ENCODE measurements at regions not wholly inside any gene's neighbourhood (a gene's known extent, or its start where the extent isn't known, plus 50 kb on each side); places are given as distances from the start of the nearest gene placed in this dataset.

GRCh38 chrX:130539721-130540321 lies 138.0 kb downstream of the RBMX2 start:
- no peak overlapping the region for H3K9ac ChIP-seq (replicated peaks; ENCODE audit: extremely low read depth, insufficient read depth, low read length)

More at GRCh38 chrX:130539721-130540321, 138.0 kb downstream of the RBMX2 start:
- Histone ChIP-seq H3K27me3 (ENCODE audit: control insufficient read depth in 2 of 2, insufficient read depth in 2 of 2, low read length in 2 of 2) (no peaks in the 10 kb centered on the region), H3K27ac (ENCODE audit: insufficient read depth, low read depth, low read length) (no peak overlapping the region), H3K4me2 (ENCODE audit: insufficient read depth, low read length) (no peak overlapping the region), H4K20me1 (replicated peaks; ENCODE audit: control insufficient read depth, extremely low read depth, insufficient read depth, low read length) (no peaks in the 10 kb centered on the region), H3K36me3 (ENCODE audit: control insufficient read depth in 2 of 2, extremely low read depth in 1 of 2, insufficient read depth in 2 of 2, low read length in 2 of 2) (no peaks in the 10 kb centered on the region), H3K79me2 (ENCODE audit: control insufficient read depth, insufficient read depth, low read length) (no peaks in the 10 kb centered on the region), H3K4me1 (ENCODE audit: control insufficient read depth, extremely low read depth, insufficient read depth, low read length) (no peaks in the 10 kb centered on the region), H3K9me3 (replicated peaks; ENCODE audit: control insufficient read depth, insufficient read depth, low read length) (no peaks in the 10 kb centered on the region), H3K9me1 (replicated peaks; ENCODE audit: control insufficient read depth, extremely low read depth, insufficient read depth, low read length) (no peaks in the 10 kb centered on the region), H3K4me3 (replicated peaks in 1 of 3; ENCODE audit: insufficient read depth in 1 of 3, low read depth in 1 of 3, low read length in 3 of 3) (no peak overlapping the region), H2AFZ (ENCODE audit: low read depth, low read length) (no peak overlapping the region)
- no TSS peak for BruUV-seq (replicated peaks)
- dilution Hi-C loops (cut with MboI; ENCODE audit: extremely low pct_ligation_motif_present, low sequenced_read_pairs) (no loop called here), intact Hi-C loops (cut with micrococcal nuclease) (loop anchor here (1.0 to 5.0 kb wide), 2 partner anchors 362 to 377 kb away; partner anchors contain the start of gene ENOX2)
- ChIA-PET CTCF (interaction anchor here (0.6 to 4.2 kb wide), 17 partner anchors 10 to 385 kb away, joined by 3 to 86 read pairs (median 5); no protein-coding TSS in a partner anchor), POLR2A (no interaction called here)
- peak; percentile 31 for DNase-seq (ENCODE audit: low read depth, low spot score)
- peak; percentile 4 for FAIRE-seq
- peak; percentile 47 to 68 for TF ChIP-seq CTCF (IDR thresholded peaks at IDR 0.05; ENCODE audit: extremely low read depth in 1 of 2, insufficient read depth in 1 of 2, low read depth in 1 of 2, low read length in 2 of 2)
- TF ChIP-seq EZH2 (IDR thresholded peaks at IDR 0.05; ENCODE audit: borderline replicate concordance, low read depth, low read length, severe bottlenecking): no peak
